ENCODE measurements at regions not wholly inside any gene's neighbourhood (a gene's known extent, or its start where the extent isn't known, plus 50 kb on each side); places are given as distances from the start of the nearest gene placed in this dataset.

GRCh38 chr13:63336549-63336948 is 1920.9 kb upstream of the PCDH20 start:
- TF ChIP-seq POLR2A (IDR thresholded peaks at IDR 0.05; ENCODE audit: low read length) (no peak), GATA1 (IDR thresholded peaks at IDR 0.05; ENCODE audit: low read depth, low read length) (no peak)
